DOHH2 (cell line): ENCODE measurements at regions not wholly inside any gene's neighbourhood (a gene's known extent, or its start where the extent isn't known, plus 50 kb on each side); places are given as distances from the start of the nearest gene placed in this dataset.

Source experiments
- H3F3A ChIP-seq: fragments of 200-600 bp; sonication (generic), shearing (Covaris generic); 2 replicates; pipeline ENCODE4 v1.6.0; 2016; ENCODE audit warnings: antibody characterized with exemption, mild to moderate bottlenecking; ENCODE audit not compliant: control insufficient read depth, insufficient read depth
- H3K27ac ChIP-seq: fragments of 200-600 bp; sonication (generic); 2 replicates; pipeline ENCODE4 v1.5.1; 2014; ENCODE audit warnings: low read depth, mild to moderate bottlenecking, low read length, moderate library complexity
- H3K27me3 ChIP-seq: fragments of 200-600 bp; sonication (generic); 2 replicates; pipeline ENCODE4 v1.6.1; 2014; ENCODE audit warnings: mild to moderate bottlenecking, low read length, mixed read lengths; ENCODE audit not compliant: control insufficient read depth
- H3K36me3 ChIP-seq: fragments of 200-600 bp; sonication (generic); 2 replicates; pipeline ENCODE4 v1.6.1; 2014; ENCODE audit warnings: mild to moderate bottlenecking, low read length, moderate library complexity, mixed read lengths; ENCODE audit not compliant: control insufficient read depth
- H3K4me1 ChIP-seq: fragments of 200-600 bp; sonication (generic); 2 replicates; pipeline ENCODE4 v1.6.1; 2014; ENCODE audit warnings: mild to moderate bottlenecking, low read length, mixed read lengths; ENCODE audit not compliant: control insufficient read depth
- H3K4me2 ChIP-seq: fragments of 200-600 bp; sonication (generic); 2 replicates; pipeline ENCODE4 v1.6.0; 2014; ENCODE audit warnings: mild to moderate bottlenecking, low read length, moderate library complexity
- H3K4me3 ChIP-seq: fragments of 200-600 bp; sonication (generic); 2 replicates; pipeline ENCODE4 v1.5.1; 2014; ENCODE audit warnings: mild to moderate bottlenecking, low read length, mixed read lengths
- H3K79me2 ChIP-seq: fragments of 200-600 bp; sonication (generic); 2 replicates; pipeline ENCODE4 v1.6.1; 2014; ENCODE audit warnings: mild to moderate bottlenecking, low read length, mixed read lengths; ENCODE audit not compliant: control insufficient read depth
- H3K9me2 ChIP-seq: fragments of 200-600 bp; sonication (generic); replicated peaks from 2 replicates; pipeline ENCODE4 v1.6.1; 2014; ENCODE audit warnings: mild to moderate bottlenecking, low read length, mixed read lengths; ENCODE audit not compliant: control insufficient read depth
- H3K9me3 ChIP-seq: fragments of 200-600 bp; sonication (generic); 2 replicates; pipeline ENCODE4 v1.6.1; 2014; ENCODE audit warnings: antibody characterized with exemption, low read length, mixed read lengths; ENCODE audit not compliant: control insufficient read depth, insufficient read depth
- H4K20me1 ChIP-seq: fragments of 200-600 bp; sonication (generic); 2 replicates; pipeline ENCODE4 v1.6.0; 2014; ENCODE audit warnings: low read depth, mild to moderate bottlenecking, antibody characterized with exemption, low read length, moderate library complexity; ENCODE audit not compliant: control insufficient read depth, insufficient read depth
- CTCF ChIP-seq: fragments of 200-600 bp; sonication (generic); IDR thresholded peaks from one replicate; pipeline ENCODE4 v1.5.1; 2014; ENCODE audit warnings: antibody characterized with exemption, mild to moderate bottlenecking, low read depth, low read length; ENCODE audit not compliant: poor library complexity, severe bottlenecking
- EZH2phosphoT487 ChIP-seq: fragments of 200-600 bp; sonication (generic); IDR thresholded peaks from 2 replicates; pipeline ENCODE4 v1.6.1; 2017; ENCODE audit warnings: borderline replicate concordance, mild to moderate bottlenecking, antibody characterized with exemption, low read length, moderate library complexity, mixed read lengths

DNA sequence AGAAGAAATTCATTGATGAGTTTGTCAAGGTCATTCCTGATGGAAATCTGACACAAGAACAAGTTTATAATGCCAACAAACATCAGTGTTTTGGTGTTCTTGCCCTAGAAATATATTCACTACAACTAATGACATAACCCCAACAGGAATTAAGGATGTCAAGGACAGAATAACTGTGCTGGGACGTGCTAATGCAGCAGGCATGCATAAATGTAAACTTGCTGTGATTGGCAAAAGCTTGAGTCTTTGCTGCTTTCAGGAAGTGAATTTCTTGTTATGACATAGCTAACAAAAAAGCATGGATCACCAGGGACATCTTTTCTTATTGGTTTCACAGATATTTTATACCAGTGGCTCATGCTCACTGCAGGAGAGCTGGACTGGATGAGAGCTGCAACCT, 144.6 kb downstream of the KCTD12 start:
- Histone ChIP-seq H3K79me2 (no peaks in the 10 kb centered on the region), H3K36me3 (no peaks in the 10 kb centered on the region), H3F3A (no peaks in the 10 kb centered on the region), H3K27me3 (no peaks in the 10 kb centered on the region), H3K9me3 (no peaks in the 10 kb centered on the region), H3K4me3 (no peak overlapping the region), H4K20me1 (no peaks in the 10 kb centered on the region), H3K4me1 (peaks cover 15% of the 10 kb centered on the region), H3K4me2 (no peak overlapping the region), H3K27ac (no peak overlapping the region), H3K9me2 (no peaks in the 10 kb centered on the region)
- TF ChIP-seq CTCF (no peak), EZH2phosphoT487 (no peak)

DNA sequence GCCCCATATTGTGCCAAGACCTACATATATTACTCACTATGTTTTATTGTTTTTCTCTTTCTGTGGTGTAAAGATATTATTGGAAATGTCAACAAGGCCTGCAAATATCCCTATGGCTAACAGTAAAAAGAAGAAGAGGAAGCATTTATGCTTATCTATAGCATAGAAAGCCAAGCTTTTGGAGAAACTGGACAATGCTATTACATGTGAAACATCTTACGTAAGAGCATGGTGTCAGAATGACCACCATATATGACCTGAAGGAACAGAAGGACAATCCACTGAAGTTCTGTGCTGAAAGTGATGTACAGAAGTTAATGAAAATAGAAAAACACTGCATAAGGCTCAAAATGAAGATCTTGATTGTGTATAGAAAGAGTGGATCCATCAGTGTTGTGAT, 145.2 kb downstream of the KCTD12 start:
- Histone ChIP-seq H3K4me3 (no peak overlapping the region), H3K9me3 (no peaks in the 10 kb centered on the region), H3K36me3 (no peaks in the 10 kb centered on the region), H3F3A (no peaks in the 10 kb centered on the region), H3K27me3 (no peaks in the 10 kb centered on the region), H3K79me2 (no peaks in the 10 kb centered on the region), H3K27ac (no peak overlapping the region), H3K4me2 (no peak overlapping the region), H3K4me1 (peaks cover 15% of the 10 kb centered on the region), H4K20me1 (no peaks in the 10 kb centered on the region), H3K9me2 (no peaks in the 10 kb centered on the region)
- no peak for TF ChIP-seq EZH2phosphoT487
- TF ChIP-seq CTCF = no peak

DNA sequence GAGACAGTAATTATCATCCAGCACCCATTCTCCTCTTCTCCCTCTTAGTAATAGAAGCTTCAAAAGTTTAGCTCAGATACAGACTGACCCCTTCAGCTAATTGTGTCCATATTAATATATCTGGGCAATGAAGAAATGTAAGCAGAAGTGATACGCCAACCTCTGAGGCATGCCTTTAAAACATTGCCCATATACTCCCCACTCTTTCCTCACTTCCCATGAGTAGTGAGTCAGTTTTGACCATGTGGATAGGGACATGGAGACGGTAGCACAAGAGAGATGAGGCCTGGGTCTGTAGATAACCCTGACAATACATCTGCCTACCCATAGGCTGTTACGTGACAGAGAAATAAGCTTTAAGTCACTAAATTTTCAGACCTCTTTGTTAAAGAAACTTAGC, 147.6 kb downstream of the KCTD12 start:
- H3K9me3 ChIP-seq = no peaks in the 10 kb centered on the region
- no peaks in the 10 kb centered on the region for H3K36me3 ChIP-seq
- no peaks in the 10 kb centered on the region for H3K79me2 ChIP-seq
- H3K9me2 ChIP-seq = no peaks in the 10 kb centered on the region
- no peaks in the 10 kb centered on the region for H3K27me3 ChIP-seq
- H3K4me1 ChIP-seq = no peaks in the 10 kb centered on the region
- TF ChIP-seq CTCF = no peak
- TF ChIP-seq EZH2phosphoT487 = no peak
- no peaks in the 10 kb centered on the region for H3F3A ChIP-seq
- no peak overlapping the region for H3K27ac ChIP-seq
- H4K20me1 ChIP-seq = no peaks in the 10 kb centered on the region
- H3K4me2 ChIP-seq = no peak overlapping the region
- H3K4me3 ChIP-seq = no peak overlapping the region

DNA sequence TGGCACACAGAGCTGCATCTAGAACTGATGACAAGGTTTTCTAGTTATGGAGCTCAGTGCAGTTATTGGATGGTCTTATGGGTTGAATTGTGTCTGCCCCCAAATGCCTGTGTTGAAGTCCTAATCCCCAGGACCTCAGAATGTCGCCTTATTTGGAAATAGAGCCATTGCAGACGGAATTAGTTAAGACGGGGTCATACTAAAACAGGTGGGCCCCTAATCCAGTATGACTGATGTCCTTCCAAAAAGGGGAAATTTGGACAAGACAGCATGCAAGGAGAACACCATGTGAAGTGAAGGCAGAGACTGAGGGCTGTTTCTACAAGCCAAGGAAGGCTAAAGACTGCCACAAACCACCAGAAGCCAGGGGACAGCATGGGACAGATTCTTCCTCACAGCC, 148.7 kb downstream of the KCTD12 start:
- no peaks in the 10 kb centered on the region for H3K9me3 ChIP-seq
- H3K9me2 ChIP-seq = no peaks in the 10 kb centered on the region
- H3F3A ChIP-seq = no peaks in the 10 kb centered on the region
- H3K36me3 ChIP-seq = no peaks in the 10 kb centered on the region
- H3K27me3 ChIP-seq = no peaks in the 10 kb centered on the region
- no peaks in the 10 kb centered on the region for H4K20me1 ChIP-seq
- no peak overlapping the region for H3K4me2 ChIP-seq
- no peak overlapping the region for H3K4me3 ChIP-seq
- H3K4me1 ChIP-seq = no peaks in the 10 kb centered on the region
- TF ChIP-seq CTCF = no peak
- no peak for TF ChIP-seq EZH2phosphoT487
- no peaks in the 10 kb centered on the region for H3K79me2 ChIP-seq
- H3K27ac ChIP-seq = no peak overlapping the region
